ENCODE measurements at regions not wholly inside any gene's neighbourhood (a gene's known extent, or its start where the extent isn't known, plus 50 kb on each side); places are given as distances from the start of the nearest gene placed in this dataset.
"Not testable (repeated sequence)": the region's sequence is repeated elsewhere in the genome, so short reads cannot be mapped to it uniquely, and the experiment has no call there.

DNA sequence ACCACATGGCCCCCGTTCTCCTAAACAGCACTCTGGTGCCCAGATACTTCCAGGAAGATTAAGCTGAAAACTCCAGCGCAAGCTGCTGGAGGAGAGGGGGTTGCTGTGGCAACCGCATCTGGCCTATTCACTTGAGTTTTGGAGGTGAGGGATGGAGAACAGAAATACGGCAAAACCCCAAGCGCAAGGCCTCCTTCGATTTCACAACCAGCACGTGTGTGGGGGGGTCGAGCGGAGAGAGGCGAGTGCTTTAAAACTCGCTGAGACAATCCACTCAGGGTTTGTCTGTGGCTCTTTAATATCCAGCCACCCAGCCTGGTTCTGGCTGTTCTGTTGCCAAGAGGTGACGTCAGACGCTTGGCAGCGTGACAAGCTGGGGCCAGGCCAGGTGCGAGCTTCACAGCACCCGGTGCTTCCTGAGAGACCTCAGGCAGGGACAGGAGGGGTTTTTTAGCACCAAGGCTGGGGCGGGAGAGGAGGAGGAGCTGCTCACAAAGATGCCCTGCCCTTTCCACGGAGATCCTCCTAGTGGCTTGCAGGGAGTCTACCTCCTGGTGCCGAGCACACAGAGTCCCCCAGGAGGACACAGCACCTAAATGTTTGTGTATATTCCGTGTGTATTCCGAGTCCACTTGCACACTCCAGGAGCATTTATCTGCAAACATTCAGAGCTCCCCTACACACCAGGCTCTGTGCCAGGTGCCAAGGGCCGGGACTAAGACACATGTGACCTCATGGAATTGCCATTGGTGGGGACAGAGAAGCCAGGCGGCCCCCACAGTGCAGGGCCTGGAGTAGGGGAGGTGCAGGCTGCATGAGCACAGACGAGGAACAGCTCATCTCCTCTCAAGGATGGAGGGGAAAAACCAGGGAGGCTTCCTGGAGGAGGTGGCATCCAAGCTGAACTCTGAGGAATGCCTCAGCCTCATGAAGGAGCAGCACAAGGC, 194.6 kb downstream of the OLFM1 start:
- ATAC-seq (replicated peaks) (peak; percentile 39 to 43), DNase-seq (no peak)
- Mint-ChIP-seq H3K4me3 (no peak overlapping the region), H3K9me3 (peaks cover 0 to 7% of the 10 kb centered on the region in 2 donors), H3K27me3 (peaks cover 11 to 16% of the 10 kb centered on the region in 2 donors), H3K36me3 (no peaks in the 10 kb centered on the region), H3K27ac (no peak overlapping the region), H3K4me1 (no peaks in the 10 kb centered on the region)

GRCh38 chr9:135282808-135283207, 195.3 kb downstream of the OLFM1 start:
- H3K9me3 Mint-ChIP-seq: peaks cover 0 to 7% of the 10 kb centered on the region in 2 donors
- peaks cover 10 to 16% of the 10 kb centered on the region in 2 donors for H3K27me3 Mint-ChIP-seq
- H3K27ac Mint-ChIP-seq: no peak overlapping the region
- no peak for DNase-seq
- H3K36me3 Mint-ChIP-seq: no peaks in the 10 kb centered on the region
- no peaks in the 10 kb centered on the region for H3K4me1 Mint-ChIP-seq
- ATAC-seq (replicated peaks): no peak
- H3K4me3 Mint-ChIP-seq: no peak overlapping the region

DNA sequence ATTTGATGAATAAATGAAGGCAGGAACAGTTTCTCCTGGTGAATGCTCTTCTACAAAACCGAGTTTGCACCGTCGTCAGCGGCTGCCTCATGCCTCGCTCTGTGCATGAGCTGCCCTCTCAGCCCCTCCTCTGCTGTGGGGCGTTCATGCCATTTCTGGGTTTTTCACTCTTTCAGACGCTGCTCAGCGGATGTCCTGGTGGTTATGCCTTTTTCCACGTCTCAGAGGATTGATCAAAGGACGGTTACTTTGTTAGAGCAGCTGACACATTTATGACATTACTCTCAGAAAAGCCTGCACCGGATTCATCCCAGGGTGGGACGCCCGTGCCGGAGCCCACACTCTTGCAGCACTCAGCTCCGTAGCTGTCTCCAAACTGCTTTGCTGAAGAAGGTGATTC, 195.9 kb upstream of the PPP1R26 start:
- H3K27ac Mint-ChIP-seq: no peak overlapping the region

GRCh38 chr9:135284386-135285134, 195.0 kb upstream of the PPP1R26 start:
- no peak for DNase-seq
- no peak overlapping the region for H3K4me3 Mint-ChIP-seq
- H3K36me3 Mint-ChIP-seq: no peaks in the 10 kb centered on the region
- H3K27ac Mint-ChIP-seq: no peak overlapping the region
- no peaks in the 10 kb centered on the region for H3K4me1 Mint-ChIP-seq
- peaks cover 0 to 7% of the 10 kb centered on the region in 2 donors for H3K9me3 Mint-ChIP-seq
- ATAC-seq (replicated peaks): no peak
- peaks cover 15 to 23% of the 10 kb centered on the region in 2 donors for H3K27me3 Mint-ChIP-seq

More for the DNA sequence above, 195.9 kb upstream of the PPP1R26 start:
- H3K4me3 Mint-ChIP-seq: no peak overlapping the region
- no peaks in the 10 kb centered on the region for H3K4me1 Mint-ChIP-seq
- ATAC-seq (replicated peaks) (no peak), DNase-seq (no peak)
- peaks cover 0 to 7% of the 10 kb centered on the region in 2 donors for H3K9me3 Mint-ChIP-seq
- no peaks in the 10 kb centered on the region for H3K36me3 Mint-ChIP-seq
- peaks cover 7 to 16% of the 10 kb centered on the region in 2 donors for H3K27me3 Mint-ChIP-seq

GRCh38 chr9:135286187-135286925, 193.2 kb upstream of the PPP1R26 start:
- not testable (repeated sequence) for H3K27ac Mint-ChIP-seq; H3K9me3 Mint-ChIP-seq; ATAC-seq (replicated peaks)

GRCh38 chr9:135286961-135287360, 192.6 kb upstream of the PPP1R26 start:
- ATAC-seq (replicated peaks) (no peak), DNase-seq (no peak)
- H3K9me3 Mint-ChIP-seq: peaks cover 0 to 7% of the 10 kb centered on the region in 2 donors
- H3K27ac Mint-ChIP-seq: no peak overlapping the region
- H3K36me3 Mint-ChIP-seq: no peaks in the 10 kb centered on the region
- H3K4me1 Mint-ChIP-seq: no peaks in the 10 kb centered on the region
- H3K27me3 Mint-ChIP-seq: peaks cover 19 to 33% of the 10 kb centered on the region in 2 donors
- H3K4me3 Mint-ChIP-seq: no peak overlapping the region

More at GRCh38 chr9:135286187-135286925, 193.2 kb upstream of the PPP1R26 start:
- not testable (repeated sequence) for H3K4me3 Mint-ChIP-seq, H3K4me1 Mint-ChIP-seq, DNase-seq, H3K36me3 Mint-ChIP-seq
- H3K27me3 Mint-ChIP-seq: peaks cover 19 to 39% of the 10 kb centered on the region in 2 donors

DNA sequence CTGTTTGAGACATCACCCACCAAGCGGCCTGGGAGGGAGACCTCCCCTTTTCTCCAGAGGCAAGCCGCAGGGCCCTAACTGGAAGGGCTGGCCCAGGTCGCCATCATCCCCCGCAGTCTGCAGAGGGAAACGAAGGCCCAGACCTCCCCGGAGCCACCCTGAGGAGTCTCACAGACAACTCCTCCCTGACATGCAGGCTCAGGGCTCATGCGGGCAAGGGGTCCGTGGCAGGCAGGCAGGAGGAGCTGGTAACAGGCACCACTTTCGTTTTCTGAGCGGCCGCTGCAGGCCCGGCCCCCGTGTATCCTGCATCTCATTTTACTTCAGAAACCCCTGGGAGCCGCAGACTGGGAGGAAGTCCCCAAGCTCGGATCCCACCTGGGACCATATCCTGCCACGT, 192.0 kb upstream of the PPP1R26 start:
- ATAC-seq (replicated peaks): no peak
- H3K27ac Mint-ChIP-seq: no peak overlapping the region
- H3K27me3 Mint-ChIP-seq: peaks cover 26 to 27% of the 10 kb centered on the region in 2 donors
- no peak for DNase-seq
- no peaks in the 10 kb centered on the region for H3K36me3 Mint-ChIP-seq
- H3K4me1 Mint-ChIP-seq: no peaks in the 10 kb centered on the region
- no peak overlapping the region for H3K4me3 Mint-ChIP-seq
- peaks cover 0 to 7% of the 10 kb centered on the region in 2 donors for H3K9me3 Mint-ChIP-seq

DNA sequence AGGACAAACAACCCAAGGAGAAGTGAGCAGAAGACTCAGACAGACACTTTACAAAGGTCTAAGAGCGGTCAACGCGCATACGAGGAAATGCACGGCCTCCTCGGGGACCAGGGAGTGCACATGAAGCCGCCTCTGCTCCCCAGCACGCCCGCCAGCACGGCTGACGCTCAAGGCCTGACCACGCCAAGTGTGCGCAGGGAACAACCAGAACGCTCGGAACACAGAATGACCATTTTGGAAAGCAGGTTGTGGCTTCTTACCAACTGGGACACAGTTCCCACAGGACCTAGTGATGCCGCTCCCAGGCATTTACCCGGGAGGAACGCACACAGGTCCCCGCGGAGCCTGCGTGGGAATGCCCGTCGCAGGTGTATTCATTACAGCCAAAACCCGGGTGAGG, 191.5 kb upstream of the PPP1R26 start:
- peaks cover 0 to 7% of the 10 kb centered on the region in 2 donors for H3K9me3 Mint-ChIP-seq
- H3K4me3 Mint-ChIP-seq: no peak overlapping the region
- peaks cover 24 to 26% of the 10 kb centered on the region in 2 donors for H3K27me3 Mint-ChIP-seq
- ATAC-seq (replicated peaks) (no peak), DNase-seq (no peak)
- no peak overlapping the region for H3K27ac Mint-ChIP-seq
- H3K4me1 Mint-ChIP-seq: no peaks in the 10 kb centered on the region
- no peaks in the 10 kb centered on the region for H3K36me3 Mint-ChIP-seq

GRCh38 chr9:135289081-135289491, 190.5 kb upstream of the PPP1R26 start:
- ATAC-seq (replicated peaks) (no peak), DNase-seq (no peak)
- Mint-ChIP-seq H3K4me3 (no peak overlapping the region), H3K27ac (no peak overlapping the region), H3K9me3 (peaks cover 0 to 7% of the 10 kb centered on the region in 2 donors), H3K27me3 (peaks cover 24 to 26% of the 10 kb centered on the region in 2 donors), H3K4me1 (no peaks in the 10 kb centered on the region), H3K36me3 (no peaks in the 10 kb centered on the region)

GRCh38 chr9:135290086-135290485, 189.5 kb upstream of the PPP1R26 start:
- H3K9me3 Mint-ChIP-seq: peaks cover 0 to 7% of the 10 kb centered on the region in 2 donors
- H3K4me3 Mint-ChIP-seq: no peak overlapping the region
- H3K4me1 Mint-ChIP-seq: no peaks in the 10 kb centered on the region
- H3K27me3 Mint-ChIP-seq: peaks cover 24 to 26% of the 10 kb centered on the region in 2 donors
- no peak overlapping the region for H3K27ac Mint-ChIP-seq
- ATAC-seq (replicated peaks) (no peak), DNase-seq (no peak)
- no peaks in the 10 kb centered on the region for H3K36me3 Mint-ChIP-seq

DNA sequence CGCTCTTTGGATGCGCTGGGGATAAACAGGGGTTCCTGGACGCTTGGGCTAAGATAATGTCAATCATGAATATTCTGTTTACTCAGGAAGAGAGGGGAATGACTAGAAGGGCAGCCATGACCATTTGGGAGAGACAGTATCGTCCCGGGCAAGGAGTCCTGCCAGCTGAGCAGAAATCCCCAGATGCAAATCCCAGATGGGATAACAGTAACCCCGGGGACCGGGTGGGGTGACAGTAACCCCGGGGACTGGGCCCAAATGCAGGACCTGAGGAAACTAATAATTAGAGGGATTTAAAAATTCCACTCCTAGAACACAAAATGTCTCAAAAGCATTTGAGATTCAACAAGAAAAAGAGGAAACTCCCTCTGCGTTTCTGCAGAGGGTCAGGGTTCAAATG, 189.0 kb upstream of the PPP1R26 start:
- DNase-seq (no peak), ATAC-seq (replicated peaks) (no peak)
- Mint-ChIP-seq H3K4me3 (no peak overlapping the region), H3K36me3 (no peaks in the 10 kb centered on the region), H3K4me1 (no peaks in the 10 kb centered on the region), H3K9me3 (peaks cover 0 to 5% of the 10 kb centered on the region in 2 donors), H3K27me3 (peaks cover 24 to 26% of the 10 kb centered on the region in 2 donors), H3K27ac (no peak overlapping the region)

DNA sequence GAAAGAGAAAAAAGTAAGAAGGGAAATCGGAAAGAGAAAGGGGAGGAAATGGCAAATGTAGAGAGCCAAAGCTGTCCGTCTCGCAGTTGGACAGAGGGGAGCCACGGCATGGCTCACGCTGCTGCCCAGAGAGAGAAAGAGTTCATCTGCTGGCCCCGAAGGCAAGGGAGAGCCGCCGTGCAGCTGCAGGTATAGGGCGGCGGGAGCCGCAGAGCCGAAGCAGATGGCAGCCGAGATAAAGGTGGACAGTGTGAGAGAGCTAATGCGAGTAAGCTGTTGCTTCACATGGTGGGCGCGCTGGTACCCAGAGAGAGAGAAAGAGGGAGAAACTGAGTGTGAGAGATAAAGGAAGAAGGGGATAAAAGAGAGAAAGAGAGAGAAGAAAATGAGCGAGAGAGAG, 188.4 kb upstream of the PPP1R26 start:
- no peaks in the 10 kb centered on the region for H3K4me1 Mint-ChIP-seq
- ATAC-seq (replicated peaks) (no peak), DNase-seq (no peak)
- no peaks in the 10 kb centered on the region for H3K36me3 Mint-ChIP-seq
- peaks cover 24 to 26% of the 10 kb centered on the region in 2 donors for H3K27me3 Mint-ChIP-seq
- H3K9me3 Mint-ChIP-seq: peaks cover 0 to 4% of the 10 kb centered on the region in 2 donors
- H3K4me3 Mint-ChIP-seq: no peak overlapping the region
- H3K27ac Mint-ChIP-seq: no peak overlapping the region

DNA sequence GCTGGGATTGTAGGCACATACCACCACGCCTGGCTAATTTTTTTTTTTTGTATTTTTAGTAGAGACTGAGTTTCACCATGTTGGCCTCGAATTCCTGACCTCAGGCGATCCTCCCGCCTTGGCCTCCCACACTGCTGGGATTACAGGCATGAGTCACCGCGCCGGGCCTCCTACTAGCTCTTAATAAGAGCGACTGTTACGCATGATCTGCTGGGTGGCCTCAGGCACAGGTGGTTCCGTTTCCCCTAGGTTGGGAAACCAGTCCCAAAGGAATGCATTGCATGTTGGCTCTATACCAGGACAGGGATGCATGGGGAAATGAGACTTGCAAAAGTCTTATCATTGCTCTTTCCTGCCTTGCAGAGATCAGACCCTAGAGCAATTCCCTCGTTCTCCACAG, 184.7 kb upstream of the PPP1R26 start:
- ATAC-seq (replicated peaks) (no peak), DNase-seq (no peak)
- Mint-ChIP-seq H3K27ac (no peak overlapping the region), H3K27me3 (peaks cover 36 to 38% of the 10 kb centered on the region in 2 donors), H3K4me1 (no peaks in the 10 kb centered on the region), H3K4me3 (no peak overlapping the region), H3K36me3 (no peaks in the 10 kb centered on the region), H3K9me3 (no peaks in the 10 kb centered on the region)
